GM18858 (cell line): ENCODE measurements at regions not wholly inside any gene's neighbourhood (a gene's known extent, or its start where the extent isn't known, plus 50 kb on each side); places are given as distances from the start of the nearest gene placed in this dataset.

ENCODE experiments used
- ATAC-seq: cut with Tn5 transposase; IDR thresholded peaks from one replicate; pipeline ENCODE4 v1.9.1; 2021; ENCODE audit not compliant: unreplicated experiment

DNA sequence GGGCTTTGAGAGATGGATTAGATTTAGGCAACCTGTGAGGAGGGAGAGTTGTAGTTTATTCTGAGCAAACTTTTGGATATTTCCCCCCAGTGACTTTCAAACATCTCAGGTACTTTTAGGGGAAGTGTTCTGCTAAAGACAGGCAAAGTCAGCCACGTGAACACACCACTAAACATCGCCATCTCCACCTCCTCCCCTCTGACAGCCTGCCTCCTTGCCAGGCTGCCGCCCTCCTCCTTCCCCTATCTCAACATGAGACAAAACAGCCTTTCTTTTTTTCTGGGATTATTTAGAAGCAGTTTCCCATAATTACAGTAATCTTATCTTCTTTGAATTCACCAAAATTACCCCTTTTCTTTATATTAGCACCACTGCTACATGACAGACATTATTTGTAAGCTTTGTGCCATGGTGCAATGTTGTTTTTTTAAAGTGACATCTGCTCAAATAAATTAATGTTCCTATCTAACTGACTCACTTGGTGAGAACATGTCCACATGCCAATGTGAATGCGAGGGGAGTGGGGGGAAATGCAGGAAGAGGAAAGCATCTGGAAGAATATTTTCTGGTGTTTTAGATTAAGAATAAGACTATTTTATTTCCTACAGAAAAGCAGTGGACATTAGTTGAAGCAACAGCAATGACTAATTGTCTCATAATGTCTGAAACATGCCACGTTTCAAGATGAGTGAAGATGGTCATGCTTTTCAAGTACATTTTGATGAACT lies 147.8 kb upstream of the ATP1B1 start:
- ATAC-seq = no peak

DNA sequence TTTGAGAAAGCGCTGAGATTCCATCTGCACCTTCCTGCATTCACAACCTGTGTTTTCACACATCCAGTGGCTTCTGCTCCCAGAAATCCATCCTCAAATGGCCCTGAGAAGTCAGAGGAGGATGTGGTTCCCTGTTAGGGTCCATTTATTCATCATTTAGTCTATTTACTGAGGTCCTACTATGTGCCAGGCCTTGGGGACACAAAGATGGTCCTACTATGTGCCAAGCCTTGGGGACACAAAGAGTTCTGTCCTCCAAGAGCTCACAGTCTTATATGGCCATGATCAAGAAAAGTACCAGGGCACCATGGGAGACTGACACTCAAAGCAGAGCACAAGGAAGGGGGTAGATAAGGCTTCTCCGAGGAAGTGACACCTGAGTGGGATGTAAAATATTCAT lies 147.1 kb upstream of the ATP1B1 start:
- ATAC-seq = no peak

DNA sequence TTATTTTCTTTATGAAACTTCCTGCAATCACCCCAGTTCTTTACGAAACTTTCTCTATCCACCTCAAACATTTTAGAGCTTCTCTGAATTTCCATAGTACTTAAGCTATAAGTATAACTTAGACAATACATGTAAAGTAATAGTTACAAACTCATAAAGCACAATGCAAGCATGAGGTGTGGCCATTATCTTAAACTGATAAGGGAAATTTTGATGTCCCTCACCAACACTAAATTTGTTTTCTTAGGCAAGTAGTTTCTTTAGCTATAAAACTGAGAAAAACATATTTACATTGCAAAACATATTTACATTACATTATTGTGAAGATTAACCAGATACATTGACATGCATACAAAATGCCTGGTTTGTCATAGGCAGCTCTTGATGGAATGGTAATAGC lies 146.4 kb upstream of the ATP1B1 start:
- ATAC-seq = no peak

DNA sequence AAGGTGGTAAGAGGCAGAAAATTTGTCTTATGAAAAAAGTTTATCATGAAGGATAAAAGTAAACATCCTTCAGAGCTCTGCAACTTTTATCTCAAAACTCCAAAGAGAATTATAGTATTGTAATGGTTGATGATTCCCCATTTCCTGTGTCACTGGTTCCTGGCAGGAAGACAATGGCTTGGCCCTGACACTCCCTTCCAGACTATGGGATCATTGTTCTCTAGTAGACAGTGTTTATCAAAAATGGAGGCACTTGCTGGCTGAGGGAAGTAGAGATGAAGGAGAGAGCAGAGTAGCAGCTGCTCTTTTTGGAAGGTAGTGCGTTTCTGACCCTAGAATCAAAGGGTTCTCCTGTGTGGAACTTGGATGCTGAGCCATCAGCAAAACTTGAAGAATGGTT lies 145.9 kb upstream of the ATP1B1 start:
- ATAC-seq = no peak

DNA sequence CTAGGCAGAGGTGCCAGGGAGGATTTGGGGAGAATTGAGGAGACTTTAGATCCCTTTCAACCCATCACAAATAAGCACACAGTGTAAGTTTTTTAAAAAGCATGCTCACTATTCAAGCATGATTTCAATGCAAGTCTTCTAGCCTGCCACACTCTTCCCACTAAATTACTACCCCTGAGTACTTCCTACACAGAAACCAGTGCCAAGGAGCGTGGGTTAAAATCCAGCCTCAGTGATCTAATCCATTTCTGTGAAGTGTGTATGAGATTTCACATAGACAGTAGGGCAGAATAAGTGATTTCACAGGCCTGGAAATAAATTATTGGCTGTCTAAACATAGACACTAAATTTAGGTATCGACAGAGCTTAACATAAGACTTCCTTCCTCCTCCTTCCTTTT lies 142.9 kb upstream of the ATP1B1 start:
- no peak for ATAC-seq

DNA sequence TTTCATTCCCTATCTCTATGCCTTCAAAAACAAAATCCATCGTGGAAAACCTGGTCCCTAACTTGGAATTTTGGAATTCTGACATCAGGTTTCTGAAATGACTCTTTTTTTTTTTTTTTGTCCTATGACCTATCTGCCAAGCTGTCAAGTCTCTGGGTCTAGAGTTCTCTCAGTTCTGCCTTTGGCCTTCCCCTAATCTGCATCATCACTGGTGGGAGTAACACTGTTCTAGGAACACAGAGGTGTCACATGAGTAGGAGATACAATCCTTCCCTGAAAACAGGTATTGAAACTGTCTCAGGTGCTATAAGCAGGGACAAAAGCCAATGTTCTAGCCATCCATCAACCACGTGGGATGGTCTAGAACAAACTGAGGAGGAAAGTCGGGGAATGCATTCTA lies 142.0 kb upstream of the ATP1B1 start:
- no peak for ATAC-seq

DNA sequence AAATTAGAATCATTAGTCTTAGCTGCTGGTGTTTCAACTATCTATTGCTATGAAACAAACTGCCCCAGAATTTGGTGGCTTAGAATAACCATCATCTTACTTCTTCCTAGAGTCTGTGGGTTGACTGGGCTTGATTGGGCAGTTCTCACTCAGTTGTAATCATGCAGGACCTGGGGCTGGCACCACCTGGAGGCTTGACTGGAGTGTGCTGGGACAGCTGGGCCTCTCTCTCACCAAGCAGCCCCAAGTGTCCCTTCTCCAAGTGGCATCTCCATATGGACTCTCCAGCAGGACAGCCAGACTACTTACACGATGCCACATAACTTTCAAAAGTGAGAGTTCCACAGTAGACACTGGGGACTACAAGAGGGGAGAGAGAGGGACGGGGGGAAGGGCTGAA lies 140.3 kb upstream of the ATP1B1 start:
- no peak for ATAC-seq

DNA sequence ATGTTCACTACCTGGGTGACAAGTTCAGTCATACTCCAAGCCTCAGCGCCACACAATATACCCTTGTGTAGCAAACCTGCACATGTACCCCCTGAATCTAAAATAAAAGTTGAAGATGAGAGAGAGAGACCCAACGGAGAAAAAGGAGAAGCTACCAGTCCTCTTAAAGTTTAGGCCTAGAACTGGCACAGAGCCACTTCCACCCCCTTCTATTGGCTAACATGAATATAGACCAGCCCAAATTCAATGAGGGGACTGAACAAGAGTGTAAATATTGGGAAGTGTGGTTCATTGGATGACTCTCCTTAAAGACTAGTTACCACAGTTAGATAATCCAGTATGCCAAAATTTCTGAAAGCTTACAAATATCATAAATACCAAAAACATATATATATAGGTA lies 139.9 kb upstream of the ATP1B1 start:
- ATAC-seq = no peak

DNA sequence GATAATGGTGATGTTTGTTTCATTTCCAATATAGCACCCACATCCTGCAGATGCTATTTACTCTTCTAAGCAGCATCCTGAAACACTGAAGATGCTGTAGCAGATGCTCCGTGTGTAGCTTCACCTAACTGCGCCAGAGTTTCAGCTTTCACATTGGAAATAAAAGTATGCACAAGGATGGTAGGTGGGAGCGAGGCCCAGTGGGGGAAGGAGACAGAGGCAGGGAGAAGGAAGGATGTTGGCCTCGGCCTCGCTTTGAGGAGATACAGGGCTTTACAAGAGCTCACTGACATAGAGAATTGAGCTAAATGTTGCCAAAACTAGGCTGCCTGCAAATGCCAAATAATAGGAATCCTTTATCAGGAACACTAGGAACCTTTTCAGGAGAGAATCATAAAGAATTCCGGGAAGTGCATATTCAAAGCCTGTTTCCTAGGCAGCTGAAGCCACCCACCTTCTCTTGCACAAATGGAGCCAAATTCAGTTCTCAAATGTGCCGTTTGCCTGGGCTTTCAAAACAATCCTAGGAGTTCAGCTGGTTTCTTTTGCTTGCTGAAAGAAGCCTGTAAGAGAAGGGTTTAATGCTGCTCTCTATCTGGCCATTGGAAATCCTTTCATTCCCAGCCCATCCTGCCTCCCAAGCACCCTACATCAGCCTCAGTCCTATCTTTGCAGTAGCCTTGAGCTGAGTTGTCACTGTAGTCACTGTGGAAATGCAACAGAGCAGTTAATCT lies 135.4 kb upstream of the ATP1B1 start:
- no peak for ATAC-seq

DNA sequence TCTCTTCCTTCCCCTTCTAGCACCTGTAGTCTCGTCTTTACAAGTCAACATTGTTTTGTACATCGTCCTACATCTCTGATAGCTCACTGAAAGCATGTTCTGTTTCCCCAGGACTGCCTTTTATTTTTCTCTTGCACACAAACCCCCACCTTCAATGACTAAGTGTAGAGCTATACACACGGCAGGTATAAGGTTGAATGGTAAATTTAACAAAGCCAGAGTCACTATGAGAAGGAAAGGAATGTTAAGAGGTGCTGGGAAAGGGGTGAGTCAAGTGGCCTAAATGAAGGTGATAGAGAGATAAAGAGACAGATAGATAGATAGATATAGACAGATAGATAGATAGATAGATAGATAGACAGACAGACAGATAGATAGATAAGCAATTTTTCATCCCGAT lies 134.3 kb upstream of the ATP1B1 start:
- no peak for ATAC-seq

DNA sequence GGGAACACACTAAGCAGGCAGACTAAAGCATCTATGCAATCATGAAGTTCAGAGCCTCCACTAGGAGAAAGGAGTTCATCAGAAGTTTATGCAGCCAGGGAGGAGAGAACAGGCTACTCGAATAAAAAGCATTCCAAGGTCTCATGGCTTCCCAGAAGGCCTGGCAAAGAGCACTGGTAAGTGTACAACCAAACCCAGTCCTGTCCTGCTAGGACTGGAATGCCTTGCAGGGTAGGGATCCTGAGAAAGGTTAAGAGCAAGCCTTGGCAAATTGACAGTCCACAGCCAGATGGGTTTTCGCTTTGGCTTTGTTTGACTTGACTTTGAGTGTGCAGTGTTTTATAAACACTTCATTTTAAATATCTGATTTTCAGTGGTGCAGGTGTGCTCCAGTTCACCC lies 133.6 kb upstream of the ATP1B1 start:
- ATAC-seq = no peak

DNA sequence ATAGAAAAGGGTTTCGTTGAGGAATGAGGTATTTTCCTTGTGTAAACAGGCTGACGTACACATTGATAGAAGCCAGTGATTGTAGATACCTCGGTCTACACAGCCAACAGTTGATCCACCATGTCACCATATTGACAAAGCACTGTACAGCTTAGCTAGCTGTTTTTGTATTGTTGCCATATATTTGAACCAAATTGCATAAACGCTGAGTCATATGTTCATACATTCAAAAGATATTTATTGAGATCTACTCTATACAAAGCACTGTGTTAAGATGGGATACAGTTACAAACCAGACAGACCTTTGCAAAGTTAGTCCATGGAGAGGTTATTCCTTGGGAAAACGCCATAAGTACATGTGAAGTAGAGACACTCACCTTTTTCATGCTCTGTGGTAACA lies 132.4 kb upstream of the ATP1B1 start:
- no peak for ATAC-seq

DNA sequence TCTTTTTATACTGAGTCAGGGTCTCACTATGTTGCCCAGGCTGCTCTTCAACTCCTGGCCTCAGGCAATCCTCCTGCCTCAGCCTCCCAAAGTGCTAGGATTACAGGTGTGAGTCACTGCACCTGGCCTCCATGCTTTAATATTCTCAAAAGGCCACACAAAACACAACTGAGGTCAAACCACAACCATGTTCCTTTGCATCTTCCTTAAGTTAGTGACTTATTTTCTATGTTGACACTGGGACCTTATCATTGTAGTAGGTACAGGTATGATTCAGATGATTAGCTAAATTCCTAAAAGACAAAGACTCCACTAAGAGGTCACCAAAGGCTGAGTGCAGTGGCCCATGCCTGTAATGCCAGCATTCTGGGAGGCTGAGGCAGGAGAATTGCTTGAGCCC lies 131.9 kb upstream of the ATP1B1 start:
- ATAC-seq = no peak

DNA sequence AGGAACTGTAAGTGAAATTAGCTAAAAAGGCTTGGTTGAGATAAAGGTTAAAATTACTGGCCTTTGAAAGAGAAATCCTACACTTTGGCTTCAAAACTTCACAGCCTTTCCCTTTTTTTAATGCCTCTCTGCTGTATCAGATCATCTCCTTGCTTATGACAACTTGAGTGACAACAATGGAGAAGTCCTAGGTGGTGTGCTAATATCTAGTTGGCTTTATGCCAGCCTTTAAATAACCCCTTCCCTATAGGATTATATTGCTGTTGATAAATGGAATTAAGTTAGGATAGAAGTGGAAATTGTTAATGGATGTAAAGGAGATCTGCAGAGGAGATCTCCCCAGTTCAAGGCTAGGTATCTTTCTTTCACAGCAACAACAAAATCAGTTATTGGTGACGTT lies 130.2 kb upstream of the ATP1B1 start:
- ATAC-seq = no peak

DNA sequence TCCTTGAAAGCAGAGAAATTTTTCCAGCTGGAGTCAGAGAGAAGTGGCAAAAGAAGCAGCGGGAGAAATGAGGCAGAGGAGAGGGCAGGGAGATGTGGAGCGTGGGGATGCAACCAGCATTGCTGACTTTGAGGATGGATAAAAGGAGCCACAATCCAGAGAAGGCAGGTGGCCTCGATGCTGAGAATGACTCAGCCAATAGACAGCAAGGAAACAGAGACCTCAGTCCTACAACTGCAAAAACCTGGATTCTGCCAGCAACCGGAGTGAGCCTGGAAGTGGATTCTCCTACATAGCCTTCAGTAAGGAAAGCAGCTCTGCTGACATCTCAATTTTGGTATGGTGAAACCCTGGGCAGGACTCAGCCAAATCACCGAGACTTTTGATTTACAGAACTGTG lies 128.9 kb upstream of the ATP1B1 start:
- no peak for ATAC-seq

DNA sequence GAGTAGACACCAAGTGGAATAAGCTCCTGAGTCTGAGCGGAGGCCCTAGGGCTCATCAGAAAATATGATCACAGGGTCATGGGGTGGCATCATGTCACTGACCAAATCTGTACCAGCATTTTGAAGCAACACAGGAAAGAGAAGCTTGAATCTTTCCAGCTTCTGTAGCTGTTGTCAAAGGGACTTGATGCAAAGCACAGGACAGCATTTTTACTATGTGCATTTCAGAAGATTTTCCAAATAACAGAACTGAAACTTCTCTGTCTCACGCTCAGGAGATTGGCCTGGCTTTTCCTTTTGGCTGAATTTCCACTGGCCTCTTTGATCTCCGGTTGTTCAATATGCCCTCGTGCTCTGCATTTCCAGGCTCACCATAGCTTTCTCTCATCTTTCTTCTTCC lies 127.2 kb upstream of the ATP1B1 start:
- no peak for ATAC-seq

DNA sequence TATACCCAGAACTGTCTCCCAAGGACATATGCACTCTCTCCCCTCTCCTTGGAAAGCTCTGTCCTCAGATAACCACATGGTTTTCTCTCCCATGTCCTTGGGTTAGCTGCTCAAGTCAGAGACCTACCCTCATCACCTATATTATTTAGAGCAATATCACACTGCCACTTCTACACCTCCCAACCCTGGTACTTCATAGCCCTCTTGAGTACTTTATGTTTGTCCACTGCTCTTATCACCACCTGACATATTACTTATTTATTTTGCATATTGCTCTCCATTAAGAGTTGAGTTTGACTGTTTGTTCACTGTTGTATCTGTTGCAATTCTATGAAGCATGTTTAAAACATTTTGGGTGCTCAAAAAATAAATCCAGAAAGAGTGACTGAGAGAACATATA lies 126.3 kb upstream of the ATP1B1 start:
- ATAC-seq = no peak

DNA sequence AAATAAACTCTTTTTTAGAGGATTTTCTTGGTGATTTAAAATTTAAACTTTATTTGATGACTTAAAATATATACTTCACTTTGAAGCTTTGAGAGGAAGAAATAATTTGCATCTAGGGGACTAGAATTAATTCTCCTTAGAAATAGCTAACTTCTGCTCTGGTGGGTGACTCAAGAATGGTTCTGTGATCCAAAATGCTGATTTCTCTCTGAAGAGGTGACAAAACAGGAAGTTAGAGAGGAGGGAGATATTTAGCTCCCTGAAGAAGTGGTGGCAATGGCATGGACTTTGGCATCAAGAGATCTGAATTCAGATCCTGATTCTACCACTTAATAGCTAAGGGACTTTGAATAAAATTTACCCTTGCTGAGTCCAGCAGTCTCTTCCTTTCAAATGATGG lies 125.8 kb upstream of the ATP1B1 start:
- no peak for ATAC-seq

DNA sequence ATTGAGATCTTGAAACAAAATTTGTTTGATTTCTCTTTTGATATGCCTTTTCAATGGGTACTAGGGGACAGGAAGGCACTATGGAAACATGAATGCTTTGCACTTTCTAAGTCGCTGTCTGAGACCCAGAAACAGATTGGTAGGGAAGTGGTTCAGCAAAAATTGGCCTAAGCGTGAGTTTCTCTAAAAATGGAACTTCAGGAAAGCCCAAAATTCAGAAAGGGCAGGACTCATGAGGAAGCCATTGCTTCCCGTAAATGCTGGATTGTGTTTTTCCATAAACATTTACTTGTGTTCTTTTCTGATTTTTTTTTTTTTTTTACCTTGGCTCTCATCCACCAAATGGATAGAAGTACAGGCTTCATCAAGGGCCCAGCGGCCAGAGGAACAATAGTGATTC lies 123.7 kb upstream of the ATP1B1 start:
- no peak for ATAC-seq

DNA sequence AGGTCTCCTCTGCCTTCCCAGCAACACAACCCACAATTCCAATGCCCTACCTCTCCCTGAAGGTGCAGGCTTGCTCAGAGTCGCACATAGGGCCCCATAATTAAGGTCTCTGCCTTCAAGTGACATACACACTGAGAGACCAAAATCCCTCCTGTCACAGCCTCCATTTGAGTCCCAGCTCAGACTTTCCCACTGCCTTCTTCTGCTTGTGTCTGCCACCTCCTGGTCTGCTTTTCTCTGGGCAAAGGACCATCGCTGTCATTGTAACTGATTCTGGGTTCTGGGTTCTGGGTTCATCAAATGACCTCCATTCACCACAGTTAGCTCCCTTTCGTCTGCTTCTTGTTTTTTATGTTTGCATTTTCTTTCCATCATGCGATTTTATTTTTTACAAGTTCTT lies 119.2 kb upstream of the ATP1B1 start:
- no peak for ATAC-seq

DNA sequence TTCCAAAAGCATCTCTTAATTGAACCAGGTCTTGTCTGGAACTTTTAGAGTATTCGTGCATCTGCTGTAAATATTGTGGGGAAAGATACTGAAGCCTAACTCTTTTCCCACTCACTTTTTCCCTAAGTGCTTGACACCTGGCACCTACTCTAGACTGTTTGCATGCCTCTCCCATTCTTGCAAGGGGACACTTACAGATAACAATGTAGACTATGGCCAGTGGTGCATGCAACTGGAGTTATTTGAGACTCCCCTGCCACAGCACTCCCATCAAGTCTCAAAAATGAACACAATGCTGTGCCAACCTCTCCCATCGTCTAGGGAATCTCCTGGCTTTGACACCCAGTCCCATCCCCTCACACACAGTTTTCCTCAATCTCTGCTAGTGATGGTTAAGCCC lies 118.6 kb upstream of the ATP1B1 start:
- ATAC-seq = no peak

DNA sequence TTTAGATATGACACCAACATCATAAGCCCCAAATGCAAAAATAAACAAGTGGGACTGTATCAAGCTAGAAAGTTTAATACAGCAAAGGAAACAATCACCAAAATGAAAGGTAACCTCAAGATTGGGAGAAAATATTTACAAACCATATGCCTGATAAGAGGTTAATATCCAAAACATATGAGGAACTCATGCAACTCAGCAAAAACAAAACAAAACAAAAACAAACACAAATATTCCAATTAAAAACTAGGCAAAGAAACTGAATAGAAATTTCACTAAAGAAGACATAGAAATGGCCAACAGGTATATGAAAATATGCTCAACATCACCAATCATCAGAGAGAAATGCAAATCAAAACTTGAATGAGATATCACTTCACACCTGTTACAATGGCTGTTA lies 116.5 kb upstream of the ATP1B1 start:
- no peak for ATAC-seq
